ENCODE measurements at regions not wholly inside any gene's neighbourhood (a gene's known extent, or its start where the extent isn't known, plus 50 kb on each side); places are given as distances from the start of the nearest gene placed in this dataset.

DNA sequence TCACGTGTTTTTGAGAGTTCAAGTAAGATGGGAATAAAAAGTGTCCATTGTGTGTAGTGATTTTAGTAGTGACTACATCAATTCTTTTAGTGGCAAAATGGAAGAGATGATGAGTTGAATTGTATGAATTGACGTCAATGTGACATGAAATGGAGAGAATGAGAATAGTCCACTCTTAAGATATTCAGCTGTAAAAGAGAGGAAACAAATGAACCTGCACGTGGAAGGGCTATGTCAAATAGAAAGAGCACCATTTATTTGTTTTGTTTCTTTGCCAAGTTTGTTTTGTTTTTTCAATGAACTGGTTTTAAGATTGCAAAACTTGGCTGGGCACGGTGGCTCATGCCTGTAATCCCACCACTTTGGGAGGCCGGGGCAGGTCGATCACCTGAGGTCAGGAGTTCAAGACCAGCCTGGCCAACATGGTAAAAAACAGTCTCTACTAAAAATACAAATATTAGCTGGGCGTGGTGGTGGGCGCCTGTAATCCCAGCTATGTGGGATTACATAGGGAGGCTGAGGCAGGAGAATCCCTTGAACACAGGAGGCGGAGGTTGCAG lies 453.8 kb downstream of the TAF11L14 start:
- Mint-ChIP-seq H3K4me3 (no peak overlapping the region), H3K36me3 (no peaks in the 10 kb centered on the region), H3K4me1 (ENCODE audit: unreplicated experiment) (peaks cover 5% of the 10 kb centered on the region), H3K9me3 (no peaks in the 10 kb centered on the region), H3K27ac (no peak overlapping the region), H3K27me3 (no peaks in the 10 kb centered on the region)
- TF ChIP-seq CTCF (conservative IDR thresholded peaks at IDR 0.05), result no peak
- no peak for DNase-seq (ENCODE audit: extremely low spot score, unreplicated experiment)

GRCh38 chr5:18090177-18090576 lies 455.9 kb downstream of the TAF11L14 start:
- Mint-ChIP-seq H3K27ac (no peak overlapping the region), H3K27me3 (no peaks in the 10 kb centered on the region), H3K4me3 (no peak overlapping the region), H3K4me1 (ENCODE audit: unreplicated experiment) (peaks cover 5% of the 10 kb centered on the region), H3K9me3 (no peaks in the 10 kb centered on the region), H3K36me3 (no peaks in the 10 kb centered on the region)
- no peak for TF ChIP-seq CTCF (conservative IDR thresholded peaks at IDR 0.05)
- DNase-seq (ENCODE audit: extremely low spot score, unreplicated experiment), result no peak

DNA sequence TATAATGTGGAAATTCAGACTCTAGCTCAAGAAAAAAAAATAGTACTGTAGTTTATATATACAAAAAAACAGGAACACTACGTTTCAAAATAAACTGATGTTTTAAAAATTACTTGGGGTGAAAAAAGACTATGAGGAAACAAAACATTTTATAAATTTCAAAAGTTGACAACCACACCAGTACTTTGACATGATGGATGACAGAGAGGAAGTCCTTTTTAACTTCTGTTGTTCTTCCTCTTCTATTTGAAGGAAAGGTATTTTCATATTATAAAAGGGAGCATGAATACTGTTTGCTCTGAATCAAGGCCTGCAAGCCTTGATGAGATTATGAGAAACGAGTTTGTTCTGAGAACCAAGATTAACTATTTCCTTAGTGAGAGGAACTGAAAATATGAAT lies 456.9 kb downstream of the TAF11L14 start:
- Mint-ChIP-seq H3K27me3 (no peaks in the 10 kb centered on the region), H3K4me1 (ENCODE audit: unreplicated experiment) (peaks cover 5% of the 10 kb centered on the region), H3K9me3 (no peaks in the 10 kb centered on the region), H3K4me3 (no peak overlapping the region), H3K36me3 (no peaks in the 10 kb centered on the region), H3K27ac (no peak overlapping the region)
- TF ChIP-seq CTCF (conservative IDR thresholded peaks at IDR 0.05), result no peak
- no peak for DNase-seq (ENCODE audit: extremely low spot score, unreplicated experiment)

DNA sequence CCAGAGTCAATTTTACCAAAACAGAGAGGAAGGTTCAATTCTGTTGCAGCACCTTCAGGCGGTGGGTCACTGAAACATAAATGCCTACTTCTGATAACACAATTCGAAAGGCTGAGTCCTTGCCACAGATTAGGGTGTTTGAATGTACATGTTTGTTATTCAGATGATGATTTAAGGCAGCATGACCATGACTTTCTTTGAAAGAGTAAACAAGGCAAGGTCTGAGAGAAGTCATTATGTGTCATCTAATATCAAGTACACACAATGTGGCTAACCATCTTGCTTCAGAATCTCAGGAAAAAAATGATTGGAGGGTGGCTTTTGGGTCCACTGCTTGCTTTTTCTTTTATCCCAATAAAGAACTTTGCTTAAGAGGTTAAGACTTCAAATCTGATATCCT lies 457.5 kb downstream of the TAF11L14 start:
- H3K4me1 Mint-ChIP-seq (ENCODE audit: unreplicated experiment), result peaks cover 5% of the 10 kb centered on the region
- TF ChIP-seq CTCF (conservative IDR thresholded peaks at IDR 0.05), result no peak
- no peaks in the 10 kb centered on the region for H3K36me3 Mint-ChIP-seq
- H3K9me3 Mint-ChIP-seq, result no peaks in the 10 kb centered on the region
- H3K27ac Mint-ChIP-seq, result no peak overlapping the region
- no peak overlapping the region for H3K4me3 Mint-ChIP-seq
- no peaks in the 10 kb centered on the region for H3K27me3 Mint-ChIP-seq
- no peak for DNase-seq (ENCODE audit: extremely low spot score, unreplicated experiment)

- no peak overlapping the region for H3K27ac Mint-ChIP-seq
- TF ChIP-seq CTCF (conservative IDR thresholded peaks at IDR 0.05), result no peak
- no peaks in the 10 kb centered on the region for H3K9me3 Mint-ChIP-seq
- no peak for DNase-seq (ENCODE audit: extremely low spot score, unreplicated experiment)
- peaks cover 5% of the 10 kb centered on the region for H3K4me1 Mint-ChIP-seq (ENCODE audit: unreplicated experiment)
- H3K36me3 Mint-ChIP-seq, result no peaks in the 10 kb centered on the region
- no peak overlapping the region for H3K4me3 Mint-ChIP-seq
- H3K27me3 Mint-ChIP-seq, result no peaks in the 10 kb centered on the region
These were observed 460.8 kb downstream of the TAF11L14 start for GRCh38 chr5:18095061-18095460.

DNA sequence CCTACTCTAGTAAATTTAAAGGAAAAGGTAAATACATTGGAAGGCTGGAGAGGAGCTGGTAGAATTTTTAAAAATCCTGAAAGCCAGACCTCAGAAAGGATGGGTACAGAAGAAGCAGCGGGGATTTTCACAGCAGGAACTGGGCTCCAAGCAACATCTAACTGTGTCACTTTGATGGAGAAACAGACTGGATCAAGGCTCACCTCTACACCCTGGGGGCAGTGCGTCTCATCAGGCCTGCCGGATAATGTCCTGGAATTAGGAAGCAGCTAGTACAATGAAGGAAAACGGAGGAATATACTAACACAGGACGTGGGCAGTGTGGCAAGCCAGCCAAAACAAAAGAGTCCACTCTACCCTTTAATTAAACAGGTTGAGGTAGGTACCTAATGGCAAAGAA lies 463.6 kb downstream of the TAF11L14 start:
- H3K27ac Mint-ChIP-seq, result no peak overlapping the region
- H3K4me1 Mint-ChIP-seq (ENCODE audit: unreplicated experiment), result no peaks in the 10 kb centered on the region
- no peaks in the 10 kb centered on the region for H3K27me3 Mint-ChIP-seq
- no peak overlapping the region for H3K4me3 Mint-ChIP-seq
- no peak for DNase-seq (ENCODE audit: extremely low spot score, unreplicated experiment)
- no peaks in the 10 kb centered on the region for H3K9me3 Mint-ChIP-seq
- TF ChIP-seq CTCF (conservative IDR thresholded peaks at IDR 0.05), result no peak
- H3K36me3 Mint-ChIP-seq, result no peaks in the 10 kb centered on the region
